Midbrain (tissue), 1 donor: ENCODE measurements at regions not wholly inside any gene's neighbourhood (a gene's known extent, or its start where the extent isn't known, plus 50 kb on each side); places are given as distances from the start of the nearest gene placed in this dataset.

Experiments used
- DNase-seq: peaks from one replicate; lab custom pipeline; 2025; lab: John Stamatoyannopoulos, UW

- DNase-seq = no peak
Observed at GRCh38 chr4:110778521-110778920, 155.6 kb upstream of the PITX2 start.

DNA sequence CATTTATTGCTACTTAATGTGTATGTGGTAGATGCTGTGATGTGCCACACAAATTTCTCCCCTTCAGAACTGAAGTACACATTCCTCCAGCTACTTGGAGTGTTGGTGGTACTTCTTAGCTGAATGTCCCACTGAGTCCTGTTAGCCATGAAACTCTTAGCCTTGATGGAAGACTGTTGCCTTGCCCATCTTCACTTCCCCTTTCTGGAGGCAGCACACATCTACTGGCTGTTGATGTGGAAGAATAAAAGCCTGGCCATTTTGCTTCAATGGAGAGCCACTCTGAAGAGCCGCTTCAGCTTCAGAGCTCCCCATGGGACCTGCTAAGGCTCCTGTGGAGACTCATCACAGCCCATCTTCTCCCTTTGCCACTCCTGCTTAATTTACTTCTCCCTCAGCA lies 157.7 kb upstream of the PITX2 start:
- no peak for DNase-seq

DNA sequence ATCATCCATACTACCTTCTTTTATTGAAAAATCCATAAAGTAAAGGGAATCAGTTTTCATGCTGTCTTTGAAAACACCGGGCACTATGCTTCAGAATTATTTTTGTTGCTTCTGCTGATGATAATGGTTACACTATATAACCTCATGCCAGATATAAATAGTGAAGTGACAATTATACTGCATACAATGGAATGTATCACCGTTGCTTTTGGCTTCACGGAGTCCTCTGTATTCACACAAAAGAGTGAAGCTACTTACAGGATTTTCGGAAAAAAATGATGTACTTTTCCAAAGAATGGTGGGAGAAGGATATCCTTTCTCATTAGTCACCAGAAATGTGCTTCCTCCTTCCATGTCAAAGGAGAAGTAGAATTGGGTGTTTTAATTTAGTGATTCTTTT lies 159.1 kb upstream of the PITX2 start:
- DNase-seq = no peak

GRCh38 chr4:110787109-110787508 lies 164.2 kb upstream of the PITX2 start:
- DNase-seq = no peak

DNA sequence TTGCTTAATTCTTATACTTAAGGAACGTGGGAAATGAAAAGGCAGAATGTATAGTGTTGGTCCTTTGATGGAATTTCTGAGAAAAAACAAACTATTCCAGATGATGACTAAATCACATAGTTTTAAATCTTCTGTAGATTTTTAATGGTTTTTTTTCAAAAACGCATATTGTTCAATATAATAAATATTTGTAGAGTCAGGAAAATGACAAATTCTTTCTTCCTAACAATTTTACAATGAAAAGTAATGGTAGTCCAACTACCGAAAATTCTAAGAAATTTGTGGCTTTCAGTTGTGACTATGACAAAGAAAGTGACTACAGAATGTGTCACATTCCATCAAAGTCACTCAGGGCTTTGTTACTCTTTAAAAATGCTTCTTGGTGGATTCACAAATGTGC lies 164.8 kb upstream of the PITX2 start:
- no peak for DNase-seq

DNA sequence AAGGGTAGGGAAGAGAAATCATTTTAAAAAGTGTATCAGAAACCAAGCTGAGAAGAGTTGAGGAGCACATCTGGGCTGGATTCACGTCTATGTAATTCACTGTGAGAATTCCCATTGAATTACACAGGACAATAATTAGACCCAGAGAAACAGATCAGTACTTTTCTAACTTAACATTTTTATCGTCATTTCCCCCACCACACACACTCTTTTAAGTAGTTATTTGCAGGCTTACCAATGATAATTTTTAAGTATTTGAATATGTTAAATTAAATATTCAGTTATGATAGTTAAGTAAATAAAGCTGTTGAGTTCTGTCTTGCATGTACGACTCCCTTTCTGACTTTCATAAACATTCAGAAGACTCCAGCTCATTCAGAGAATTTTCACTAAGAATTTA lies 165.4 kb upstream of the PITX2 start:
- no peak for DNase-seq

GRCh38 chr4:110792036-110792435 lies 169.2 kb upstream of the PITX2 start:
- DNase-seq = no peak

GRCh38 chr4:110793381-110793801 lies 170.5 kb upstream of the PITX2 start:
- DNase-seq = no peak

DNA sequence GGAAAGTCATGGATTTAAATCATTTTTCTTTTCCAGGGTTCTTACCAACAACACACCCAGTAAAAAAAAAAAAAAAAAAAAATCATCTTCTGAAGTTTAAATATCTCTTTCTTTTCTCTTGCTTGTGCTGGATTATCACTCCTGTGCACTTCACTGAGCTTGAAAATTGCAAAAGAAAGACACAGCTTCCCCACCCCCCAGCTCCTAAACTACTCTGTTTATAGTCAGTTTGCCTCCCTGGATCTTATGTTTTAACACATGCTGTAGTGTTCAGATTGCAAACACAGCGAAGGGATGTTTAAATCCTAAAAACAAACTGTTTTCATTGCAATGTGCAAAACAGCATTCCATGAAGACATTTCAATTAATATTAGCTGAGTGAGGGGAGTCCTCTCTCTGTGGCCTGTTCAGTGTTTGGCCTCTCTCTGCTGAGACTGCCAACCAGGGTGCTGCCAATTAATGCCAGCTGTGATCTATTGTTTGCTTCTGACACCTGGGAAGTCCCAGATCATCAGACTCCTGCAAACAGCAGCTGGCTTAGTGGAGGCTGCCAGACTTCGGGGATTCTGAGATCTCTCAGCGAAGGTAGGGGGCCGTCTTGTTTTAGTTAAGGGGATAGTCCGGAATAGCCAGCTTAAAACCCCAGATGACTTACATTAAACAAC lies 171.1 kb upstream of the PITX2 start:
- DNase-seq = no peak

DNA sequence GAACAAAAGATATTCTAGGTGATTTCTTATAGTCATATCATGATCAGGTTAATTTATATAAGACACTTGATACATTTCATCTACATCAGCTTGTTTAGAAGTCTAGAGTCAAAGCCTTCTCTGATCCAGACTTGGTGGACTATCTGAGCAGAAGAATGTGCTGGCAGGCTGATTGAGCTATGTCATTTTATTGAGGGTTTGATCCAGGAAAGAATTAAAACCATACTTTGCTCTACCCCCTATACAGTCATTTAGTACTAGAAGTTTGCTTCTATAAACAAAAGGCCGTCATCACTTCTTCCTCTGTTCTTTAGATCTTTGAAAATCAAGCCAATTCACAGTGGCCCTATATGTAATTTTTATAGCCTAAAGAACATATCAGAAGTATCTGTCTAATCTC lies 173.1 kb upstream of the PITX2 start:
- no peak for DNase-seq

DNA sequence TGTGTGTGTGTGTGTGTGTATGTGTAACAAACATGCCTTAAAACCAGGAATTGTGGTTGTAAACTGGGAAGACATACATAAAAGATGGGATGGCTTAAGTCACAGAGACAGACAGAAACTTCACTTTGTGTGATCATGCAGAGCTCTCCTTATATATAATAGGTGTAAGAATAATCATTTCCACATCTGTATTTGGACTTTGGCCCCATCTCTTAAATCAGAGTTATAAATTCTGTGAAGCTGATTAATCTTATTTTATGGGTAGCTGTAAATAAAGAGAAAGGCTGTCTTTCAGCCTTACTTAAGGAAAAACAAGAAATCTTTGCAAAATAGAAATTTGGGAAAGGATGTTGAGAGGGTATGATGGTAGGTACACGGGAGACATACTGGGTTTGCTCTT lies 174.6 kb upstream of the PITX2 start:
- DNase-seq = no peak

- DNase-seq = no peak
Observed at GRCh38 chr4:110798687-110799086, 175.8 kb upstream of the PITX2 start.

GRCh38 chr4:110799211-110799610 lies 176.3 kb upstream of the PITX2 start:
- DNase-seq = no peak

GRCh38 chr4:110801591-110801990 lies 178.7 kb upstream of the PITX2 start:
- DNase-seq = no peak

DNA sequence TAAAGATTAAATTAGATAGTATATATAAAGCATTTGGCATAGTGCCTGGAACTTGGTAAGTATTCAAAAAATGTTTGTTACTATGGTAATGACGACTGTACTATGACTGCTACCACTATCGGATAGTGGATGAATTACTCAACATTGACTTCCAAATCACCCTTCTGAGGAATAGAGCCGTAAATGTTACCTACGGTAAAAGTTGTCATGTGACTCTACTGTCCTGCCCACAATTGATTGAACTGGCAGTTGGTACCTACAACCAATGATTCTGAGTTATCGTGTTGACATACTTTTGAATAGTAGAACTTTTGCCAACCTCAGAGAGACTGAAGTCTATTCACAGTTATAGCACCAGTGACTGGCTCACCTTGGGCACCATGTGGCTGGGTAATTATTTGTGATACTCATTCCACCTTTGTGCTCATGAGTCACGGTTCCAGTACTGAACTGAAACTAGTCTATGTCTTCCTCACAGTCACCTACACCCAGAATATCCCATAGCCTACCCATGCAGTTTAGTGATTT lies 185.5 kb upstream of the PITX2 start:
- no peak for DNase-seq

DNA sequence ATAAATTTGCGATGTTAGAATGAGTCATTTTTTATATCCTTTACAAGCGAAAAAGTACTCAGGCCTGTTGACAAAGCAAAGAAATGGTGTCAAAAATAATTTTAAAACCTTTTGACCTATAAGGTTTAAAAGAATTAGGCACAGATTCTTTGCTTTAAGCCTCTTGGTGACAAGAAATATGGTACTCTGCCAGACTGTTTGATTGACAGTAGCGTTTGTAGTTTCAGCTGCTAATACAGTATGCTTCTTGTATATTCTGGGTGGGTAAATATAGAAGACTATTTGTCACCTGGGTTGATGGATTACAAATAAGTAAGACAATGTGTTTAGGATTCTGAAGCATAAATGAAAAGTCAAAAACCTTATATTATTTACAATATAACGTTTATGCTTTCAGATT lies 193.1 kb upstream of the PITX2 start:
- no peak for DNase-seq

GRCh38 chr4:110816367-110816766 lies 193.5 kb upstream of the PITX2 start:
- no peak for DNase-seq

DNA sequence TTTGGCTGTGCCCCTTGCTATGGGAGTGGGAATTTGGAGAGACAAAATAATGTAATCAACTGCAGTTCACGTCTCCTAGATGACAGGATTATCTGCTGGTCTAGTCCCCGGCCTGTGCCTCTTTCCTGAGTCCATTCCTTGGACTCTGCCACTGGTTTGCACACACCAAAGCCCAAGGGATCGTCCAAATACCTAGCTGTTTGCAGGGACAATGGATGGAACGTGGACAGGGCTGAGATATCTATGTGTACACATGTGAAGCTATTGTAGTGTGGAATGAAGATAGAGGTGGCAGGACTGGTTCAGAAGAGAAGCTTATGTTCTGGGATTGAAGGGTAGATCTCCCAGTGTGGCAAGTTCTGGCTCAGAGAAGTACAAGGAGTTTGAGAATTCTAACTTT lies 198.3 kb upstream of the PITX2 start:
- DNase-seq = no peak

DNA sequence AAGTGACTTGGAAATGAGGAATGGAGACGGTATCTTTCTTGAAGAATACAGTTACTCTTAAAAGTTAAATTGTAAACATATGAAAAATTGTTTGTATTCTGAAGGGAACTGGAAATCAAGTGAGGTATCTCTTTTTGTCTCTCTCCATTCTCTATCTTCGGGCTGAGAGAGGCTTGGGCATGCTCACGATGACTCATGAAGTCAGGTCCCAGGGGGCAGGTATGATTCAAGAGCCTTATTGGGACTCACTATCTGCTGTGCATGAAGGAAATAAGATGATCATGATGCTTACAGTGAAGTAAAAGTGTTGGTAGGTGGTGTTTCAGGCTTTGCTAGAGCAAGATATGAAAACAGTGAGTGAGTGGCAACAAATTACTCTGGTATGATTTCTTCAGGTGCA lies 200.4 kb upstream of the PITX2 start:
- no peak for DNase-seq

DNA sequence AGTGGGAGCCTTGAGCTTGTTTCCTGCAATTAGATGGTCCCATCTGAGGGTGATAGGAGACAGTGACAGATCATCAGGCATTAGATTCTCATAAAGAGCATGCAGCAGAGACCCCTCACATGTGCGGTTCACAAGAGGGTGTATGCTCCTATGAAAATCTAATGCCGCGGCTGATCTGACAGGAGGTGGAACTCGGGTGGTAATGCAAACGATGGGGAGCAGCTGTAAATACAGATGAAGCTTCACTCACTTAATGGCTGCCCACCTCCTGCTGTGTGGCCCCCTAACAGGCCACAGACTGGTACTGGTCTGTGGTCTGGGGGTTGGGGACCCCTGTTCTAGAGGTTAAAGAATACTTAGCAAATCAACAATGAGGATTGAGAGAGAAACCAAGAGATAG lies 201.5 kb upstream of the PITX2 start:
- no peak for DNase-seq

- DNase-seq = no peak
Observed at GRCh38 chr4:110826656-110827055, 203.8 kb upstream of the PITX2 start.

DNA sequence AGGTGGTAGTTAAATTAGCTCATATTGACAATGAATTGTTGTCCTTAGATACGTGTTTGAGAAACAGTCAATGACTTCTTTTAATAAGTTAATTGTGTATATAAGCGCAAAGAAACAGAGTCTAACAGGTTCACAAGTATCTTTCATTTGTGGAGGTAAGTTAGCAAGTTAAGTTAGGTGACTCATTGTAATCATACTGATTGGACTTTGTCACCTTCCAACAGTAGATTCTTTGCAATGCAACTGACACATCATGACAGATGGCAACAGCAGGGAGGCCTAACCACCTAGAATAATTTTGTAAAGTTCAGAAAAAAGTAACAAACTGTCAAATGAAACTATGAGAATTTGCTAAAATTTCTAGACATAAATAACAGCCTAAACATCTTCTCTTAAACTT lies 207.6 kb upstream of the PITX2 start:
- no peak for DNase-seq

DNA sequence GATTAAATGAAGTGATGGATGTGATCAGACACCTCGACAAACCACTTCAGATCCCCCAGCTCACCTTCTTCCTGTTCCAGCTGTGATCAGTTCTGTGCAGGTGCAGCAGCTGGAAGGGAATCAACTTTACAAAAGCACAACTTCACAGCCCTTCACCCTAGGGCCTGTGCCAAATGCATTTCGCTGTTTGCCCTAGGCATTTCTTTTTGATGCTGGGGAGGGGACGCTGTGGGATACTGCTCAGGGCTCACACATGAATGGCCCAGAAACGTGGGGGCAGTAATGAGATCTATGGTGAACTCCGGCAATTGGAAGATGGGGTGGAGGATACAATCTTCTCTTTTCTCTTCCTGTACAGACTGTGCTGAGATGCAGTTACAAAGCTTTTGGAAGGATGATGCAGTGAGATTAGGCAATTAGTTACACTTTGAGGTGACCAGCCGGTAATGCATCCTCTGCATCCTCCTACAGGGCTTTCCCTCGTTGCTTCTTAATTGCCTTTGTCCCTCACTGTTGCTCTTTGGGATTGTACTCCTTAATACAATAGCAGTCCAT lies 215.1 kb upstream of the PITX2 start:
- no peak for DNase-seq

DNA sequence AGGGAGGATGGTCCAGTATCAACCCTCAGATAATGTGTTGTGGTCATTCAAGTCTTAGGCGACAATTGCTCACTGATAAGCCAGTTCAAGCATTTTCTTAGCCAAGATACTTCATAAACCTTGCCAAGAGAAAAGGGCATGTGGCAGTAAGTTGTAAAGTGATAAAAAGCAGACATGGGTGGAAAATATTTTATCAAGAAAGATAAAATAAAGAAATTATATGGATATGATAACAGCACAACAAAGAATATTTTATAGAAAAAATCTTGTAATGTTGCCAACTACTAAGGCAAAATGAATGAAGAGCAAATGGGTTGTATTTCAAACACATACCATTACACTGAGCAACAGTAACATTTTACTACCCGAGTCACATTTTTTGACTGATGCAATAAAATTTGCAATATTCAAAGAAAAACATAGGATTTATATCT lies 217.4 kb upstream of the PITX2 start:
- DNase-seq = no peak
